Endothelial cell of umbilical vein (primary cell): ENCODE measurements at regions not wholly inside any gene's neighbourhood (a gene's known extent, or its start where the extent isn't known, plus 50 kb on each side); places are given as distances from the start of the nearest gene placed in this dataset.

Experiments
- CTCF ChIP-seq, 2 donors: IDR thresholded peaks; 1 replicate in 1 of 2; 2 replicates in 1 of 2; pipeline ENCODE4 v1.5.1; 2011; ENCODE audit warnings: low read length in 2 of 2, mild to moderate bottlenecking in 2 of 2, moderate library complexity in 2 of 2, control low read depth in 1 of 2, inconsistent platforms in 1 of 2, low read depth in 1 of 2; ENCODE audit not compliant: insufficient read depth in 1 of 2; ENCODE audit errors: extremely low read depth in 1 of 2
- JUN ChIP-seq: IDR thresholded peaks from 2 replicates; pipeline ENCODE4 v1.6.1; 2011; ENCODE audit warnings: borderline replicate concordance, low read depth; ENCODE audit not compliant: insufficient read length, insufficient read depth
- POLR2AphosphoS5 ChIP-seq: IDR thresholded peaks from 2 replicates; pipeline ENCODE4 v1.6.1; 2012; ENCODE audit warnings: low read depth, mild to moderate bottlenecking, control low read depth, low read length, moderate library complexity; ENCODE audit not compliant: insufficient read depth

DNA sequence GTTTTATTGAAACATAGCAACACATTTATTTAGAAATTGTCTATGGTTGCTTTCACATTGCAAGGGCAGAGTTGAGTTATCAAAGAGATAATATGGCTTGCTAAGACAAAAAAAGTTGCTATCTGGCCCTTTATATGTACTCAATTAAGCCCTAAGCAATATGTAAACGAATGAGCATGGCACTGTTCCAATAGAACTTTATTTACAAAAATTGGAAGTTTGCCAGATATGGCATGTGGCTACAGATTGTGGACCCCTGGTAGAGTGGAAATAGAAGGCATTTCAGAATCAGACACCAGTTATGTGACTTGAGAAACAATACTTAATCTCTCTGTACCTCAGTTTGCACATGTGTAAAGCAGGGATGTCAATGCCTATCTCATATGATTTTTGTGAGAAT lies 515.6 kb upstream of the SGO1 start:
- TF ChIP-seq POLR2AphosphoS5 (no peak), CTCF (IDR thresholded peaks at IDR 0.05; ENCODE audit: extremely low read depth in 1 of 2, insufficient read depth in 1 of 2, low read depth in 1 of 2, low read length in 2 of 2) (no peak), JUN (no peak)
